GM18909 (cell line): ENCODE measurements at regions not wholly inside any gene's neighbourhood (a gene's known extent, or its start where the extent isn't known, plus 50 kb on each side); places are given as distances from the start of the nearest gene placed in this dataset.

ENCODE experiments used
- ATAC-seq: cut with Tn5 transposase; IDR thresholded peaks from one replicate; pipeline ENCODE4 v1.9.1; 2021; ENCODE audit warnings: mild to moderate bottlenecking; ENCODE audit not compliant: unreplicated experiment, poor library complexity

DNA sequence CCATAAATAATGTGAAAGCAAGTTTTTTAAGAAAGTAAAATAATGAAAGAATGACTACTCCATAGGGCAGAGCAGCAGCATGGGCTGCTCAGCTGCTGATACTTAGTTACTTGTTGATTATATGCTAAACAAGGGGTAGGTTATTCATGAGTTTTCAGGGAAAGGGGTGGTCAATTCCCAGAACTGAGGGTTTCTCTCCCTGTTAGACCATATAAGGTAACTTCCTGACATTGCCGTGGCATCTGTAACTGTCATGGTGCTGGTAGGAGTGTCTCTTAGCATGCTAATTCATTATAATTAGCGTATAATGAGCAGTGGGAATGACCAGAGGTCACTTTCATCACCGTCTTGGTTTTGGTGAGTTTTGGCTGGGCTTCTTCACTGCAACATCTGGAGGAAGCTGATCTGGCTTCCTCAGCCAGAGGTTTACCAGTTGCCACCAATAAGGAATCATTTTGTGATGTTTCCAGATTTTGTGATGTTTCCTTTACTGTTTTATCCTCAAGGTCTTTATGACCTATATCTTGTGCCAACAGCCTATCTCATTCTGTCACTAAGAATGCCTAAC is 121.8 kb upstream of the CHL1 start:
- ATAC-seq = no peak

DNA sequence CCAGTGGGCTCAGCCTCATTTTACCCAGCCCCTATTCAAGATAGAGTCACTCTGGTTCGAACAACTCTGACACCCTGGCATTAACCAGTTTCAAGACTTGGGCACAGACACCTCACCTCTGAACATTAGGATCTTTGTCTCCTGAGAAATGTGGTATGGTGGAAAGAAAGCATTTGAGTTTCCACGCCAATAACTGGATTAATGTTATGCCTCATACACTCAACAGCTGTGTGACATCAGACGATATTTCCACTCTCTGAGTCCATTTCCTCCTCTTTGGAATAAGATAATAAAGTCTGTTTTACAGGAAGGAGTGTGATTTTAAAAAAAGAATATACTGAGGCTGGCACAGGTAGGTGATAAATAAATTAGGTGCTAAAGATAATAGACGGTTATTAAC is 121.3 kb upstream of the CHL1 start:
- no peak for ATAC-seq

DNA sequence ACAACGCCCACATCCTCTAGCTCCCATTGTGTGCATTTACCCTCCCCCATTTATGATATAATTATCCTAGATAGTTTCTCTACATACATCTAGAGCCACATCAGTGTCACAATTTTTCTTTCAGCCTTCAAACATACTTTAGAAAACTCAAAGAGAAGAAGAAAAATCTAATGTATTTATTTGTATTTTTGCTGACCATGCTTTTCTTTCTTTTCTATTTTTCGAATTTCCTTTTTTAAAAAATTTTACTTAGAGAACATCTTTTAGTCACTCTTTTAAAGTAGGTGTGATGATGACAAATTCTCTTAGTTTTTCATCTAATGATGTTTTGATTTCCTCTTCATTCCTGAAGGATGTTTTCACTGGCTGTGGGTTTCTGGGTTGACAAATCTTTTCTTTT is 117.0 kb upstream of the CHL1 start:
- no peak for ATAC-seq

DNA sequence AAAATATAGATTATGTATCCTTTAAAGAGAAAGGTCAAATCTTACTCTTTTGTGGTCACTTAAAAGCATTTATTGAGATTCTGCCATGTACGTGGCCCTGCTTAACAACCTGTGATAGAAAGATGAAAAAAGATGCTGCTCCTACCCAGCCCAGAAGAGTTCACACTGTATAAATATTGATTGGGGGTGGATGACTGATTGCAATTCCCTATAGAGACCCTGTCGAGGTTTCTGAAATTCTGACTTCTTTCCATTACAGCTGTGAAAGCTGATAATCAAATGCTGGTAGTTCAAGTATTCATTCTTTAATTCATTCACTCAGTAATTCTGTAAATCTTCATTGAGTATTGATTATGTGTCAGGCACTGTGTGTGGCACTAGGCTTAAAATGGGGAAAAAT is 114.1 kb upstream of the CHL1 start:
- ATAC-seq = no peak

DNA sequence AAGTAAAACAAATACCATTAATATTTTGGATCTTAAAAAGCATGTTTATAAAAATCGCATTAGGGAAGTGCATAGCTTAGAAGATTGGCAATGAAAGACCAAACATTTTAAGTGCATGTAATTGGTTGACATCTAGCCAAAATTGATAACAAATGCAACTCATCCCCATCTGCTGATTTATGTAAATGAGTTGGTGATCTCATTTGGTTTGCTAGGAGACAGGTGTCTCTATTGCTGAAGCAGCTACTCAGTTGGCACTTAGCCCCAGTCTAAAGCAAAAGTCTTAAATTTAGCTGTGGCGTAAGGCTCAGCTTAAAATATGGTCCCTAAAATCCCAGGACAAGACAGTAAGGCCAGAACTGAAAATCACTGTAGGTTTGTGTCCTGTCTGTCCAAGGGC is 113.5 kb upstream of the CHL1 start:
- ATAC-seq = no peak

DNA sequence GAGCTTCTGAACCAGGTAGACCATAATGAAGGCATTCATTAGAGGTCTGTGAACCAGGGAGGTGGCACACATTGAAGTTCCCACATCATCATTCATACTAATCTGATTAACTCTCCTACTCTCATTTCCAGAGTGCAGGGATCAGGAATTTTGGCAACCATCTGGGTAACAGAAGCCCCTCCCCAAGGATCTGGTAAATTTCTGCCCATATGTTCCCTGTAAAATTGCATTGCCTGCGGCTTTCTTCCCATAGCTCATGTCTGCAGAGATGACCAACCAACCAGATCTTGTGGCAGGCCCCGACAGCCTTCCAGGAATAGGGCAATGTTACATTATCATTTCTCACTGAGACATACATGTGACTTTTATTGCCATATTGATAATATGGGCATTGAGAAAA is 111.4 kb upstream of the CHL1 start:
- no peak for ATAC-seq

DNA sequence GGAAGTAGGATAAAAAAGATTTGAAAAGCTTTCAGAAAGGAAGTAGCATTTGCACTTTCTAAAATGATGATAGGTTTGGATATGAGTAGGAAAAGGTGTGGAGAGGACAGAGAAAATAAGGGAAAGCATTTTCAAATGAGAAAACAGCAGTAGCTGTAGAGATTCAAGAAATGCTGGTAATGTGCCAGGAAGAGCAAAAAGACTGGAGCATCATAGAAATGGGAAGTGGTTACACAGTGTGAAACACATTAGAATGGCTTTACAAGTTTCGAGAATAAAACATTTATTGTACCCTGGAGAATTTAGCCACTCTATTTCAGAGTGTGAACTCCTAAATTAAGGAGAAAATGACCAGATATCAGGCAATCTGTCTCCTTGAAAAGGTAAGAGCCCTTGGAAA is 108.3 kb upstream of the CHL1 start:
- ATAC-seq = no peak

DNA sequence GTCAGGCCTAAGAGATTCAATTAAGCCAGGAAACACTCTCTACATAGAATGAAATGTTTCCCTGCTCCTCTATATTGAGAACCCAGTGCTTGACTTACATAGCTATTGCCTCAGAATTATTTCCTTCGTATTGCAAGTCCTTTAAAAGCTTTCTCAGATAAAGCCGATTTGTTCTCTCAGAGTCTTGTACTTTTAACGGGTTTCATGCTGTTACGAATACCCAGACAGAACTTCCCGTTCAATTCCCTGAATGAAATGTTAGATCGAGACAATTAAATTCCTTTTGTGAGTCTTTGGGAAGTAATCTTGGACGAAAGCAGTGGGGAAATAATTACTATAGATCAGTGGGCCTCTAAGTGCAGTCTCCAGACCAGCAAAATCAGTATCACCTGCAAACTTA is 102.8 kb upstream of the CHL1 start:
- no peak for ATAC-seq

DNA sequence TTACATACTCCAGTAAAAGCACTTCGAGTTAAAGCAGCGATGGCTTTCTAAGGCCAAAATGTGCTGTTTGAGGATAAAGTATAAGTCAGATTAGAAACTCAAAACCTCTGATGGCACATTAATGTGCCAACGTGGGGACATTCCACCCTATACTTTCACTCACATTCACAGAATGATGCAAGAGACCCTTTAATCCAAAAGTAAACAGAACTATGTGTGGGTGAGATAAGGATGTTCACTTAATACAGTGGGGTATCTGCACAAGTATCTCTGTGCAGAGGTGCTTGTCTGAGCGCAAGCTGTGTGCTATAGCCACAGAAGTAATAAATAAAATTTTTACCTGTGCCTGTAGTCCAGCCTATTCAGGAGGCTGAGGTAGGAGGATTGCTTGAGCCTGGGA is 100.3 kb upstream of the CHL1 start:
- no peak for ATAC-seq

DNA sequence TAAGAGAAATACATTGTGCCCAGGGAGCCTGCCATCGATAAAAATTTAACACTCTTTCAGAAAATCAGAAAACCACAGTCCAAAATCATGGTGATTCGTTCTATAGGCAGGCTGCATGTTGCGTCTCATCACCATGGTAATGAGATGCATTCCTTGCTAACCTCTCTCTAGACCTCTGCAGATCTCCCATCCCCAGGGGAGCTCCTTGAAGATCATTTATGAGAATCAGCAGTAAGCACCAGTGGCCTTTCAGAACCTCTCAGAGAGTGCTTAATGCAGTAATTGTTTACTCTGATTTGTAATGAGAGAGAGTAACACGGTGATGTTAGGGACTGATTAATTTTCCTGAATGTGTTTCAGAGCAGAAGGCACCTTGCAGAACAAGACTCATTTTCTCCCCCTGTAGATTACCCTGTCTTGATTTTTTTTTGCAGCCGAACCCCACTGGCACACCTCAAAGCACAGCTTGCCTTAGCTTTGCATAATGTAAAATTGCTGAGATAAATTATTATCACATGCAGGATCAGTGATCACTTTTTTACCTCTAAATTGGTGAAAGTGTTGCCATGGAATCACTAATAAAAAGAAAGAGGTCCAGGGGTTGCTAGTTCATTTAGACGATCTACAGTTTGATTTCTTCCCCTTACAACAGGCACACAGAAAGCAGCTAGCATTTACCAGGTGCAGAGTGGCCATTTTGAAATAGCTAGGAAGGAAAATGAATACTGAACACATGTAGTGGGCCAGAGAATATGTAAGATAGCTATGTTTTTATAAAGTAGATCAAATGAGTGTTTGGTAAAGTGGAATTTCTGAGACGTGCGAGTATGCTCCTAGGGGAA is 98.9 kb upstream of the CHL1 start:
- ATAC-seq = no peak

DNA sequence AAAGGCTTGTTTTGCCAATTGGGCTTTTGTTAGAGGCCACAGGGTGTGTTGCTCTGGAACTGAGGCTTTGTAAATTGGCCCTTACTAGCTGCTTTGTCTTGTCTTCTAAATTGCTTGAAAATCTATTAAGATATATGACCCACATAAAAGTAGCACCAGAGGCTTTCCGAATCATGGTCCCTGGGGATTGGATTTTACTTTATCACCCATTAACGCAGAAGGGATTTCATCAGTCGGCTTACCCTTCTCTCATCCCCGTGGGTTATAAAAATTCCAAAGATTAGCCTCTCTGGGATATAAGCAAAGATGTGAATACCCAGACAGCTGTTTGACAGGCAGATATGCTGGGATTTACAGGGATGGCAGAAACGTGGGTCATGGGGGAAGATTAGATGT is 98.3 kb upstream of the CHL1 start:
- ATAC-seq = no peak

DNA sequence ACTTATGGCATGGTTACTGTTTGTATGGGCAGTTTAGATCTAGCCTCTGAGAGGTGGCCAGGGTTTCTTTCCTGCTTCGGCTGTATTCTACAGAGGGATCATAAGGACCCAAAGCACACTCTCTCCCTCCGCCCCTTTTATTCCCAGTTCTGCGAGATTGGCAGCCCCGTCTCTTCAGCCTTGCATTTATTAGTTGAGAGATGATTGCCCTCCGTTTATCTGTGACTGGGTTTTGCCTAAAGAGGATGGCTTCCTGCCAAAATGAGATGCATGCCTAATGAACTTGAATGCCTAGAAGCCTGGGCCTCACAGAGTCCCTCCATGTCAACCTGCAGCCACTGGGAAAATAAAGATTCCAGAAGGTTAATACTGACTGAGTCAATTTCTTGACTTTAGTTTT is 97.1 kb upstream of the CHL1 start:
- no peak for ATAC-seq

DNA sequence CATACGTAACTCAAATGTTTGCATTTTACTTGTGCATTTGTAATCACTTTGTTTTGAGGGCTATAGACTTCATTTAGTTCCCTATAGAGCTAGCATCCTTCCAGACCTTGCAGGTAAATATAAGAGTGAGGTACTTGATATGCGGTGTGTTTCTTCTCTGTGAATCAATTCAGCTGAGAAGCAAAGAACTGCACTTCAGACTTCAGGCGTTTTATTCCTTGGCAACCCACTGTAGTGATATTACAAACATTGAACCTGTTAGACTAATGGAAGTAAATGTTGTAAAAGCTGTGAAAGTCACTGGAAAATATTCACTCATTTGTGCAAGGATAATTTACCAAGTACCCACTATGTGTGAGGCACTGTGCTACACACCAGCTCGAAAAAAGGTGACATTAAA is 94.1 kb upstream of the CHL1 start:
- no peak for ATAC-seq

DNA sequence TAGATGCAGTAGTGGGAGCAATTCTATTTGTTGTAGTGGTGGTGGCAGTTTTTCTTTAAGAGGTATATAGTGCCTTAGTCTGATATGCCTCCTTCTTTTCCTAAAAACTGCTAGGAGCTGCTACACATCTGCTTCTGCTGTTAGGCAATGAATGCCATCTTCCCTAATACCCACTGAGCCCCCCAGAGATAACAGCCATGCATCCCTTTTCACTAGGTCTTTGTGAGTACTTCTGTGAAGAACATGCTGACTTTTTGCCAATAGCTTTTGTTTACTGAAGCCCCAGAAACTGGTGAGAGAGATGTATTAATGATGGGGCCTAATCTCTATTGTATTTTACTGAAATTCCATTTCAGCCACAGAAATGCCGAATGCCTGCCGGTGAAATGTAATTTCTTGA is 92.6 kb upstream of the CHL1 start:
- ATAC-seq = no peak

DNA sequence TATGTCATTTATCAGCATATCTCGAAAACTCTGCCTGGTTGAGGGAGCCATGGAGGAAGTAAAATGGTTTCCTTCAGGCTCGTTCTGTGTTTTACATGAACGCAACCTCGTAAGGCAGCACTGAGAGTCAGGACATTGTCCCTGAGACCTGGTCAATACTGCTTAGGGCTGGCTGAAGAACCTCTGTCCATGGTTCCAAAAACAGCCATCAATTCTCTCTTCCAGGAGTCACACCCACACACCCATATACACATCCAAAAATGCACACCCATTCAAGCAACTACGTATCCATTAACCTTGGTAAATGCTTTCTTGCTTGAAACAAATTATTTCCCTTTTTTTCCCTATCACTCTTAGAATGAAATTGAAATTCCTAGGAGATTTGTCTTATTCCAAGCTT is 91.0 kb upstream of the CHL1 start:
- no peak for ATAC-seq

DNA sequence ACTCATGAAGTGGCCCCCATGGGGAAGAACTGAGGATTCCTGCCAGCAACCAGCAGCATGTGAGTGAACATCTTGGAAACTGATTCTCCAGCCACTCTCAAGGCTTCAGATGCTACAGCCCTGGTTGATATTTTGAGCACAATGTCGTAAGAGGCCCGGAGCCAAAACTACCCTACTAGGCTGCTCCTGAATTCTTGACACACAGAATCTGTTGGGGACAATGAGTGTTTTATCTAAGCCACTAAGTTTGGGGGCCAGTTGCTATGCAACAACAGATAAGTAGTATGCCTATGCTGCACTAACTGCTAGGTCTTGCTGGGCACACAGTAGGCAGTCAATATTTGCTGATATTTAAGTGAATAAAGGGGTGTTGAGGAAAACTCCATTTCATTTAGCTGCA is 89.9 kb upstream of the CHL1 start:
- ATAC-seq = no peak

DNA sequence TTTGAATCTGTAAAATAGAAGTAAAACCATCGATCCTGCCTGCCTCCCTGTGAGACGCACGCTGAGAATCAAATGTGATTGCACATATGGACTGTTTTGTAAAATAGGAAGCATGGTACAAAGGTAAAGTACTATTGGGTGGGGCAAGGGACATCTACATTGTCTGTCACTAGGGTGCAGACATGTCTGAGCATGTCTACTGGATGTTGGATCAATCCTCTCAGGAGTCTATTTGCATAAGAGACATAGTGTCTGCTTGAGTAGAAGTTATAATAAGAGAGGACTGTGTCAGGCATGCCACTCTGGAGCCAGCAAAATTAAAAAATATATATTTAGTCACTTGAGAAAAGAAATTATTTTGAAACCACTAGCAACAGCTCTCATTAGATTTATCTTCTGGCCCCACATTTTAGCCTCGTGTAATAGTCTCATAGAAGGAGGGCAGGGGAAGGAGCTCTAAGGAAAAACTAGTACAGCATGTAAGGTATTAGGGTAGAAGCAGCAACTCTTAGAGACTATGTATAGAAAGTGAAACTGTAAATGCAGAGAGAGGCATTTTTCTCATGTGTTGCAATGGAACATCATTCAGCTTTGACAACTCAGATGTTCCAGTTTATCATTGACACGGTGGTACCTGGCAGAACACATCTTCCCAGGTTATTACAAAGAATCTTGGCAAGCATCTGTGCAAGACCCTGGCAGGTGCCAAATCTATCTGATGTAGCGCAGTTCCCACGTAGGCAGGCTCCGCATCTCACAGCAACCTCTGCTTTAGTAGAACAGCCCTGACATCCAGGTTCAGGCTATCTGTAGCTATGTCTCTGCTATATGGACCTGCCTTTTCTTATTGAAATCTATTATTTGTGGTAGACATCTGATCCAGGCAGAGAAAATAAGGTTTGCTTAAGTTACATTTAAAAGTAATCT is 85.2 kb upstream of the CHL1 start:
- peak; percentile 90 for ATAC-seq

DNA sequence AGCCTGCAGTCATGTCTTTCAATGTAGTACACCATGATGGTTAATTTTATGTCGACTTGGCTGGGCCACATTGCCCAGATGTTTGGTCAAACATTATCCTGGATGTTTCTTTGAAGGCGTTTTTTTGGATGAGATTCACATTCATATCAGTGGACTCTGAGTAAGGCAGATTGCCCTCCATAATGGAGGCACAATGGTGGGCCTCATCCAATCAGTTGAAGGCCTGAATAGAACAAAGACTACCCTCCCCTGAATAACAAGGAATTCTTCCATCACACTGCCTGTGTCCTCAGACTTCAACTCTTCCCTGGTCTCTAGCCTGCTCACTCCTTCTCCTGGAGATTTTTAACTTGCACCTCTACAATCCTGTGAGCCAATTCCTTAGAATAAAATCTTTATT is 83.8 kb upstream of the CHL1 start:
- no peak for ATAC-seq

DNA sequence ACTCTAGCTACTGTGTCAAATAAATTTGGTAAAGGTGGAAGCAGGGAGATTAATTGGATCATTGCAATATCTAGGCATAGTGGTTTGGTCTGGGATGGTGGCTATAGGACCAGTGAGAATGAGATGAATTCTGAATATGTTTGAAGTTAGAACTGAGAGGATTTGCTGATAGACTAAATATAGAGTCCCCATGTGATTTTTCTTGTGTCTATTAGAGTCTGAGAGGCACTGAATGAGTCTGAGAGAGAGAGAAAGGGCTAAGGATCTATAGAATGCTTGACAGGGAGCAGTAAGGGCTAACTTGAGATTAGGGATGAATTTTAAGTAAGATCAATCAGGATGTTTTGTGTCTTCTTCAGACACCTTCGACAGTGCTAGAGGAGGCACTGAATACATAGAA is 77.9 kb upstream of the CHL1 start:
- ATAC-seq = no peak

DNA sequence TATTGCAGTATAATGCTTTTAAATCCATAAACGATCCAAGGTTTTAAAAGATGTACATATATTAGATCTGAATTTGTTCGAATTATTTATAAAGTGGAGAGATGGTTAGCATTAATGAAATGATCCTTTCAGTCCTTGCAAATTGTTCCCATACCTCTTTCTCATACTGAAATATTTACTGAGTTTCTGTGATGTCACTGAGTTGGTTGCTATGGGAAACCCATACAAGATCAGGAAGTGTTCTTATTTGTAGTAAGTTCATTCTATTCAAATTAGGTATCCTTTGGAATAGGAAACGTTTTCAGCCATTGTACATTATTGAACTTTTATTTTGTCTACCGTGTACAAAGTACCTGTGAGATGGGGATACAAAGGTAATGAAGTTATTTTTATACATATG is 73.2 kb upstream of the CHL1 start:
- ATAC-seq = no peak

DNA sequence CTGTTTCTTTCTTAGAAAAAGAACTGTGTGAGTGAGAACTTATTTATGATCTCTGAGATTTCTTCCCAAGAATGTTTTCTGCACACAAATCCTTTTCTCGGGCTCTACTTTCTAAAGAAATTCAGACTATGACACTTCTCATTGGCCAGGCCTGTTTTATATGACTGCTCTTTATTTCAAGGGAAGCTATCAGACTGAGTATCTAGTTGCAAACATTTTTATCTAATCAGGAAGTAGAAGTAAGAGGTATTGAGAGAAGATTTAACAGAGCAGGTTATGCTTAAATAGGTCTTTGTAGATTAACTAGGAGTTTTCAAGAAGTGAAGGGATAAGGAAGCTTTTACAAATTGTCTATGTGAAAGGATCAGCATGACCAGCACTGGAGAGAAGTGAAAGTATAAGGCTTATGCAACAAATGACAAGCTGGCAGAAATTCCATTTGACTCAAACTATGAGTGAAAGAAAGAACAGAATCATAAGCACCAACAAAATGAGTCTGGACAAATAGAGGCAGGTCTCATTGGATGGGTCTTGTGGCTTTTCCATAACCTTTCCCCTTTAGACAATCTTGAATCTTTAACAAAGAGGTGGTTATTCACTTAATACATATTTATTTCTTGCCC is 71.9 kb upstream of the CHL1 start:
- ATAC-seq = peak; percentile 74
